GM23338 (cell line): ENCODE measurements at regions not wholly inside any gene's neighbourhood (a gene's known extent, or its start where the extent isn't known, plus 50 kb on each side); places are given as distances from the start of the nearest gene placed in this dataset.

Source experiments
- ATAC-seq: fragments of 200-7000 bp; cut with Tn5 transposase; 3 replicates; pipeline ENCODE4 v1.9.1; 2020
- DNase-seq: peaks from one replicate; pipeline ENCODE4 v3.0.0-alpha.2; 2015; ENCODE audit warnings: low spot score
- H2AFZ ChIP-seq: fragments of 200-600 bp; sonication (generic); 2 replicates; pipeline ENCODE4 v1.8.0; 2016; ENCODE audit warnings: antibody characterized with exemption, mild to moderate bottlenecking, moderate library complexity
- H3F3A ChIP-seq: fragments of 200-600 bp; sonication (generic); replicated peaks from 2 replicates; pipeline ENCODE4 v1.8.0; 2017; ENCODE audit warnings: antibody characterized with exemption, mixed run types, low read depth
- H3K27ac ChIP-seq: fragments of 200-600 bp; sonication (generic); 2 replicates; pipeline ENCODE4 v1.6.1; 2016; ENCODE audit warnings: low read depth
- H3K27me3 ChIP-seq: fragments of 200-600 bp; sonication (generic); 2 replicates; pipeline ENCODE4 v1.8.0; 2016; ENCODE audit warnings: mild to moderate bottlenecking, mixed run types, moderate library complexity; ENCODE audit not compliant: insufficient read depth
- H3K36me3 ChIP-seq: fragments of 200-600 bp; sonication (generic); 2 replicates; pipeline ENCODE4 v1.8.0; 2016; ENCODE audit warnings: mild to moderate bottlenecking; ENCODE audit not compliant: insufficient read depth
- H3K4me1 ChIP-seq: fragments of 200-600 bp; sonication (generic); 2 replicates; pipeline ENCODE4 v1.8.0; 2016; ENCODE audit warnings: mild to moderate bottlenecking, moderate library complexity; ENCODE audit not compliant: insufficient read depth
- H3K4me2 ChIP-seq: fragments of 200-600 bp; sonication (generic); 2 replicates; pipeline ENCODE4 v1.7.1; 2017; ENCODE audit warnings: mixed run types
- H3K4me3 ChIP-seq: fragments of 200-600 bp; sonication (generic); 2 replicates; pipeline ENCODE4 v1.6.1; 2016; ENCODE audit warnings: mixed run types
- H3K79me2 ChIP-seq: fragments of 200-600 bp; sonication (generic); replicated peaks from 2 replicates; pipeline ENCODE4 v1.8.0; 2017; ENCODE audit warnings: mild to moderate bottlenecking; ENCODE audit not compliant: insufficient read depth
- H3K9me2 ChIP-seq: fragments of 200-600 bp; sonication (generic); 2 replicates; pipeline ENCODE4 v1.8.0; 2017; ENCODE audit not compliant: insufficient read depth
- H4K20me1 ChIP-seq: fragments of 200-600 bp; sonication (generic); replicated peaks from 2 replicates; pipeline ENCODE4 v1.8.0; 2017; ENCODE audit warnings: mild to moderate bottlenecking; ENCODE audit not compliant: insufficient read depth
- H3K27ac Mint-ChIP-seq: 2 replicates; pipeline ENCODE4 v1.8.0; 2020; ENCODE audit warnings: inconsistent platforms, mild to moderate bottlenecking, moderate library complexity, mixed read lengths
- H3K27me3 Mint-ChIP-seq: 3 replicates; pipeline ENCODE4 v1.8.0; 2022; ENCODE audit warnings: low read depth, mild to moderate bottlenecking, moderate library complexity, mixed read lengths, inconsistent platforms; ENCODE audit not compliant: insufficient read depth, poor library complexity
- H3K36me3 Mint-ChIP-seq: 3 replicates; pipeline ENCODE4 v1.8.0; 2021; ENCODE audit warnings: low read depth, mild to moderate bottlenecking, inconsistent platforms, moderate library complexity, mixed read lengths
- H3K4me1 Mint-ChIP-seq: 3 replicates; pipeline ENCODE4 v1.8.0; 2020; ENCODE audit warnings: mild to moderate bottlenecking, inconsistent platforms, mixed read lengths
- H3K4me3 Mint-ChIP-seq: 3 replicates; pipeline ENCODE4 v1.8.0; 2021; ENCODE audit warnings: moderate library complexity, mild to moderate bottlenecking, inconsistent platforms, mixed read lengths
- H3K9me3 Mint-ChIP-seq: 3 replicates; pipeline ENCODE4 v1.8.0; 2020; ENCODE audit warnings: moderate library complexity, mild to moderate bottlenecking, inconsistent platforms, mixed read lengths
- CREB1 ChIP-seq: fragments of 250-450 bp; sonication (Bioruptor Pico); IDR thresholded peaks from 2 replicates; pipeline ENCODE4 v1.5.0; 2020; ENCODE audit warnings: low read depth, mild to moderate bottlenecking, moderate library complexity
- CTCF ChIP-seq, 2 experiments: fragments of 200-600 bp in 1 of 2; sonication (generic) in 1 of 2; conservative IDR thresholded peaks; 2 replicates each; pipeline versions ENCODE4 v1.5.1 to v1.6.1; 2016 to 2017; ENCODE audit warnings: antibody characterized with exemption in 2 of 2, low read depth in 2 of 2, mild to moderate bottlenecking in 2 of 2, moderate library complexity in 1 of 2
- ETS1 ChIP-seq: IDR thresholded peaks from 2 replicates; pipeline ENCODE4 v1.6.1; 2016; ENCODE audit warnings: antibody characterized with exemption
- EZH2 ChIP-seq: fragments of 200-600 bp; sonication (generic); IDR thresholded peaks from one replicate; pipeline ENCODE4 v1.8.0; 2017; ENCODE audit warnings: antibody characterized with exemption, mild to moderate bottlenecking, low read depth; ENCODE audit not compliant: unreplicated experiment
- EZH2phosphoT487 ChIP-seq: fragments of 200-600 bp; sonication (generic); IDR thresholded peaks from one replicate; pipeline ENCODE4 v1.8.1; 2018; ENCODE audit warnings: antibody characterized with exemption; ENCODE audit not compliant: unreplicated experiment
- JUNB ChIP-seq: IDR thresholded peaks from one replicate; pipeline ENCODE4 v1.6.1; 2016; ENCODE audit warnings: antibody characterized with exemption; ENCODE audit not compliant: unreplicated experiment
- NANOG ChIP-seq: IDR thresholded peaks from 2 replicates; pipeline ENCODE4 v1.6.1; 2016; ENCODE audit warnings: antibody characterized with exemption, borderline replicate concordance
- POLR2AphosphoS5 ChIP-seq: IDR thresholded peaks from 2 replicates; pipeline ENCODE4 v1.6.1; 2016; ENCODE audit warnings: antibody characterized with exemption, low read depth
- REST ChIP-seq: IDR thresholded peaks from one replicate; pipeline ENCODE4 v1.6.1; 2018; ENCODE audit warnings: antibody characterized with exemption; ENCODE audit not compliant: unreplicated experiment
- STAT1 ChIP-seq: IDR thresholded peaks from one replicate; pipeline ENCODE4 v1.6.1; 2016; ENCODE audit warnings: antibody characterized with exemption; ENCODE audit not compliant: unreplicated experiment
- ZNF114 ChIP-seq: fragments of 250-450 bp; sonication (Bioruptor Pico); IDR thresholded peaks from 2 replicates; pipeline ENCODE4 v1.5.0; 2020; ENCODE audit warnings: mild to moderate bottlenecking, moderate library complexity
- ZNF331 ChIP-seq: fragments of 250-450 bp; sonication (Bioruptor Pico); IDR thresholded peaks from 2 replicates; pipeline ENCODE4 v1.5.0; 2020; ENCODE audit warnings: low read depth, mild to moderate bottlenecking, moderate library complexity
- TF ChIP-seq, protein P1 (sequence below): fragments of 250-450 bp; sonication (Bioruptor Pico); IDR thresholded peaks from 2 replicates; pipeline ENCODE4 v1.5.0; 2020; ENCODE audit warnings: mild to moderate bottlenecking, moderate library complexity

DNA sequence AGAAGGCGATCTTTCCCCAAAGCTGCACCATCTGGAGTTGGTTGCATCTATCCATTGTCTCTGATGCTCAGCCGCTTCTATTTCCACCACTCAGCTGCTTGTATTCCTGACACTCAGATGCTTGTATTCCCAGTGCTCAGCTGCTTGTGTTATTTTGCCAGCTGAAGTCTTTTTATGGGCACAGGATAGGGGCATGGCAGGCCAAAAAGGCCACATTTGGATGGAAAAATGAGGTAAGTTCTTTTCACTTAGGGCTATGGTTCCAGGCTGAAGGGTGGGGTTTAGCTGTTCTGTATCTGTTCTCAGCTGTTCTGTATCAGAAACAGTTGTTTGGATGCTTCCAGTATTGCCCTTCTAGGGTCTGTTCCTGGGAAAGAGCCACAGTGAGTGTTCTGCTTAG lies 944.9 kb downstream of the QKI start:
- H3K4me3 ChIP-seq: no peak overlapping the region
- Mint-ChIP-seq H3K27ac (no peak overlapping the region), H3K36me3 (peaks cover 34% of the 10 kb centered on the region), H3K4me1 (peaks cover 5% of the 10 kb centered on the region; the same call in 2 of the 3 replicates), H3K4me3 (no peak overlapping the region), H3K27me3 (peaks cover 2% of the 10 kb centered on the region), H3K9me3 (peaks cover 41% of the 10 kb centered on the region)
- peaks cover 6% of the 10 kb centered on the region for H3K4me1 ChIP-seq
- no peaks in the 10 kb centered on the region for H3F3A ChIP-seq
- H3K36me3 ChIP-seq: no peaks in the 10 kb centered on the region; the same call in 1 of the 2 replicates
- H4K20me1 ChIP-seq: no peaks in the 10 kb centered on the region
- no peak overlapping the region for H2AFZ ChIP-seq
- ATAC-seq: no peak
- TF ChIP-seq STAT1: no peak
- no peak for TF ChIP-seq REST
- TF ChIP-seq JUNB: no peak
- no peak for TF ChIP-seq ETS1
- TF ChIP-seq ZNF114 (CRISPR knock-in tag): no peak
- TF ChIP-seq, protein P1, sequence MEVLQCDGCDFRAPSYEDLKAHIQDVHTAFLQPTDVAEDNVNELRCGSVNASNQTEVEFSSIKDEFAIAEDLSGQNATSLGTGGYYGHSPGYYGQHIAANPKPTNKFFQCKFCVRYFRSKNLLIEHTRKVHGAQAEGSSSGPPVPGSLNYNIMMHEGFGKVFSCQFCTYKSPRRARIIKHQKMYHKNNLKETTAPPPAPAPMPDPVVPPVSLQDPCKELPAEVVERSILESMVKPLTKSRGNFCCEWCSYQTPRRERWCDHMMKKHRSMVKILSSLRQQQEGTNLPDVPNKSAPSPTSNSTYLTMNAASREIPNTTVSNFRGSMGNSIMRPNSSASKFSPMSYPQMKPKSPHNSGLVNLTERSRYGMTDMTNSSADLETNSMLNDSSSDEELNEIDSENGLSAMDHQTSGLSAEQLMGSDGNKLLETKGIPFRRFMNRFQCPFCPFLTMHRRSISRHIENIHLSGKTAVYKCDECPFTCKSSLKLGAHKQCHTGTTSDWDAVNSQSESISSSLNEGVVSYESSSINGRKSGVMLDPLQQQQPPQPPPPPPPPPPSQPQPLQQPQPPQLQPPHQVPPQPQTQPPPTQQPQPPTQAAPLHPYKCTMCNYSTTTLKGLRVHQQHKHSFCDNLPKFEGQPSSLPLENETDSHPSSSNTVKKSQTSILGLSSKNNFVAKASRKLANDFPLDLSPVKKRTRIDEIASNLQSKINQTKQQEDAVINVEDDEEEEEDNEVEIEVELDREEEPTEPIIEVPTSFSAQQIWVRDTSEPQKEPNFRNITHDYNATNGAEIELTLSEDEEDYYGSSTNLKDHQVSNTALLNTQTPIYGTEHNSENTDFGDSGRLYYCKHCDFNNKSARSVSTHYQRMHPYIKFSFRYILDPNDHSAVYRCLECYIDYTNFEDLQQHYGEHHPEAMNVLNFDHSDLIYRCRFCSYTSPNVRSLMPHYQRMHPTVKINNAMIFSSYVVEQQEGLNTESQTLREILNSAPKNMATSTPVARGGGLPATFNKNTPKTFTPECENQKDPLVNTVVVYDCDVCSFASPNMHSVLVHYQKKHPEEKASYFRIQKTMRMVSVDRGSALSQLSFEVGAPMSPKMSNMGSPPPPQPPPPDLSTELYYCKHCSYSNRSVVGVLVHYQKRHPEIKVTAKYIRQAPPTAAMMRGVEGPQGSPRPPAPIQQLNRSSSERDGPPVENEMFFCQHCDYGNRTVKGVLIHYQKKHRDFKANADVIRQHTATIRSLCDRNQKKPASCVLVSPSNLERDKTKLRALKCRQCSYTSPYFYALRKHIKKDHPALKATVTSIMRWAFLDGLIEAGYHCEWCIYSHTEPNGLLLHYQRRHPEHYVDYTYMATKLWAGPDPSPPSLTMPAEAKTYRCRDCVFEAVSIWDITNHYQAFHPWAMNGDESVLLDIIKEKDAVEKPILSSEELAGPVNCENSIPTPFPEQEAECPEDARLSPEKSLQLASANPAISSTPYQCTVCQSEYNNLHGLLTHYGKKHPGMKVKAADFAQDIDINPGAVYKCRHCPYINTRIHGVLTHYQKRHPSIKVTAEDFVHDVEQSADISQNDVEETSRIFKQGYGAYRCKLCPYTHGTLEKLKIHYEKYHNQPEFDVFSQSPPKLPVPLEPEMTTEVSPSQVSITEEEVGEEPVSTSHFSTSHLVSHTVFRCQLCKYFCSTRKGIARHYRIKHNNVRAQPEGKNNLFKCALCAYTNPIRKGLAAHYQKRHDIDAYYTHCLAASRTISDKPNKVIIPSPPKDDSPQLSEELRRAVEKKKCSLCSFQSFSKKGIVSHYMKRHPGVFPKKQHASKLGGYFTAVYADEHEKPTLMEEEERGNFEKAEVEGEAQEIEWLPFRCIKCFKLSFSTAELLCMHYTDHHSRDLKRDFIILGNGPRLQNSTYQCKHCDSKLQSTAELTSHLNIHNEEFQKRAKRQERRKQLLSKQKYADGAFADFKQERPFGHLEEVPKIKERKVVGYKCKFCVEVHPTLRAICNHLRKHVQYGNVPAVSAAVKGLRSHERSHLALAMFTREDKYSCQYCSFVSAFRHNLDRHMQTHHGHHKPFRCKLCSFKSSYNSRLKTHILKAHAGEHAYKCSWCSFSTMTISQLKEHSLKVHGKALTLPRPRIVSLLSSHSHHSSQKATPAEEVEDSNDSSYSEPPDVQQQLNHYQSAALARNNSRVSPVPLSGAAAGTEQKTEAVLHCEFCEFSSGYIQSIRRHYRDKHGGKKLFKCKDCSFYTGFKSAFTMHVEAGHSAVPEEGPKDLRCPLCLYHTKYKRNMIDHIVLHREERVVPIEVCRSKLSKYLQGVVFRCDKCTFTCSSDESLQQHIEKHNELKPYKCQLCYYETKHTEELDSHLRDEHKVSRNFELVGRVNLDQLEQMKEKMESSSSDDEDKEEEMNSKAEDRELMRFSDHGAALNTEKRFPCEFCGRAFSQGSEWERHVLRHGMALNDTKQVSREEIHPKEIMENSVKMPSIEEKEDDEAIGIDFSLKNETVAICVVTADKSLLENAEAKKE (CRISPR knock-in tag): no peak
- no peak for TF ChIP-seq CTCF (conservative IDR thresholded peaks at IDR 0.05; ENCODE audit: low read depth in 2 of 2)
- TF ChIP-seq EZH2phosphoT487: no peak
- TF ChIP-seq NANOG: no peak
- TF ChIP-seq ZNF331: no peak
- TF ChIP-seq CREB1: no peak
- no peak for TF ChIP-seq POLR2AphosphoS5
- TF ChIP-seq EZH2: no peak
- no peak for DNase-seq
- peaks cover 22% of the 10 kb centered on the region for H3K9me2 ChIP-seq
- H3K79me2 ChIP-seq: no peaks in the 10 kb centered on the region
- H3K27me3 ChIP-seq: no peaks in the 10 kb centered on the region
- H3K4me2 ChIP-seq: no peak overlapping the region
- no peak overlapping the region for H3K27ac ChIP-seq
